GM23338 (cell line): ENCODE measurements at regions not wholly inside any gene's neighbourhood (a gene's known extent, or its start where the extent isn't known, plus 50 kb on each side); places are given as distances from the start of the nearest gene placed in this dataset.

Experiments
- JUNB ChIP-seq: IDR thresholded peaks from one replicate; pipeline ENCODE4 v1.6.1; 2016; ENCODE audit warnings: antibody characterized with exemption; ENCODE audit not compliant: unreplicated experiment
- POLR2AphosphoS5 ChIP-seq: IDR thresholded peaks from 2 replicates; pipeline ENCODE4 v1.6.1; 2016; ENCODE audit warnings: antibody characterized with exemption, low read depth
- TF ChIP-seq, protein P1 (sequence below): fragments of 250-450 bp; sonication (Bioruptor Pico); IDR thresholded peaks from 2 replicates; pipeline ENCODE4 v1.5.0; 2020; ENCODE audit warnings: mild to moderate bottlenecking, moderate library complexity
- TF ChIP-seq, protein P2 (sequence below): IDR thresholded peaks from one replicate; pipeline ENCODE4 v1.6.1; 2018; ENCODE audit warnings: antibody characterized with exemption; ENCODE audit not compliant: unreplicated experiment
- TF ChIP-seq, protein P3 (sequence below): IDR thresholded peaks from 2 replicates; pipeline ENCODE4 v1.6.1; 2016; ENCODE audit warnings: antibody characterized with exemption

DNA sequence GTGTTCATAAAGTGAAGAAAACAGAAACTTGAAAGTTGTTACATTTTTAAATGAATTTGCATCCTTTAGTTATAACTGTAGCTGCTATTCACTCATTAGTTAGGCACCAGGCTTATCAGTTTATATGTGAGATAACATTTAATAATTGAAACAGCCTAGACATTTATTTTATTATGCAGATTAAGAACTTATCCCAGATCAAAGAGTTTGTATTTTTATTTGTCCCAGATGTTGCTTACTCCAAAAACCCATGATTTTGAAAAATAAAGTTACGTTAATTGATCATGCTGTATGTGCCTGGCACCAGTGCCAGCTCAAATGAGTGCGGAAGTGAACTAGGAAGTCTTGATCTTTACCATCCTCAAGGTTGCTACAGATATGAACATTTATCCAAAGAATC lies 172.7 kb upstream of the CARD18 start (continued):
- TF ChIP-seq, protein P1, sequence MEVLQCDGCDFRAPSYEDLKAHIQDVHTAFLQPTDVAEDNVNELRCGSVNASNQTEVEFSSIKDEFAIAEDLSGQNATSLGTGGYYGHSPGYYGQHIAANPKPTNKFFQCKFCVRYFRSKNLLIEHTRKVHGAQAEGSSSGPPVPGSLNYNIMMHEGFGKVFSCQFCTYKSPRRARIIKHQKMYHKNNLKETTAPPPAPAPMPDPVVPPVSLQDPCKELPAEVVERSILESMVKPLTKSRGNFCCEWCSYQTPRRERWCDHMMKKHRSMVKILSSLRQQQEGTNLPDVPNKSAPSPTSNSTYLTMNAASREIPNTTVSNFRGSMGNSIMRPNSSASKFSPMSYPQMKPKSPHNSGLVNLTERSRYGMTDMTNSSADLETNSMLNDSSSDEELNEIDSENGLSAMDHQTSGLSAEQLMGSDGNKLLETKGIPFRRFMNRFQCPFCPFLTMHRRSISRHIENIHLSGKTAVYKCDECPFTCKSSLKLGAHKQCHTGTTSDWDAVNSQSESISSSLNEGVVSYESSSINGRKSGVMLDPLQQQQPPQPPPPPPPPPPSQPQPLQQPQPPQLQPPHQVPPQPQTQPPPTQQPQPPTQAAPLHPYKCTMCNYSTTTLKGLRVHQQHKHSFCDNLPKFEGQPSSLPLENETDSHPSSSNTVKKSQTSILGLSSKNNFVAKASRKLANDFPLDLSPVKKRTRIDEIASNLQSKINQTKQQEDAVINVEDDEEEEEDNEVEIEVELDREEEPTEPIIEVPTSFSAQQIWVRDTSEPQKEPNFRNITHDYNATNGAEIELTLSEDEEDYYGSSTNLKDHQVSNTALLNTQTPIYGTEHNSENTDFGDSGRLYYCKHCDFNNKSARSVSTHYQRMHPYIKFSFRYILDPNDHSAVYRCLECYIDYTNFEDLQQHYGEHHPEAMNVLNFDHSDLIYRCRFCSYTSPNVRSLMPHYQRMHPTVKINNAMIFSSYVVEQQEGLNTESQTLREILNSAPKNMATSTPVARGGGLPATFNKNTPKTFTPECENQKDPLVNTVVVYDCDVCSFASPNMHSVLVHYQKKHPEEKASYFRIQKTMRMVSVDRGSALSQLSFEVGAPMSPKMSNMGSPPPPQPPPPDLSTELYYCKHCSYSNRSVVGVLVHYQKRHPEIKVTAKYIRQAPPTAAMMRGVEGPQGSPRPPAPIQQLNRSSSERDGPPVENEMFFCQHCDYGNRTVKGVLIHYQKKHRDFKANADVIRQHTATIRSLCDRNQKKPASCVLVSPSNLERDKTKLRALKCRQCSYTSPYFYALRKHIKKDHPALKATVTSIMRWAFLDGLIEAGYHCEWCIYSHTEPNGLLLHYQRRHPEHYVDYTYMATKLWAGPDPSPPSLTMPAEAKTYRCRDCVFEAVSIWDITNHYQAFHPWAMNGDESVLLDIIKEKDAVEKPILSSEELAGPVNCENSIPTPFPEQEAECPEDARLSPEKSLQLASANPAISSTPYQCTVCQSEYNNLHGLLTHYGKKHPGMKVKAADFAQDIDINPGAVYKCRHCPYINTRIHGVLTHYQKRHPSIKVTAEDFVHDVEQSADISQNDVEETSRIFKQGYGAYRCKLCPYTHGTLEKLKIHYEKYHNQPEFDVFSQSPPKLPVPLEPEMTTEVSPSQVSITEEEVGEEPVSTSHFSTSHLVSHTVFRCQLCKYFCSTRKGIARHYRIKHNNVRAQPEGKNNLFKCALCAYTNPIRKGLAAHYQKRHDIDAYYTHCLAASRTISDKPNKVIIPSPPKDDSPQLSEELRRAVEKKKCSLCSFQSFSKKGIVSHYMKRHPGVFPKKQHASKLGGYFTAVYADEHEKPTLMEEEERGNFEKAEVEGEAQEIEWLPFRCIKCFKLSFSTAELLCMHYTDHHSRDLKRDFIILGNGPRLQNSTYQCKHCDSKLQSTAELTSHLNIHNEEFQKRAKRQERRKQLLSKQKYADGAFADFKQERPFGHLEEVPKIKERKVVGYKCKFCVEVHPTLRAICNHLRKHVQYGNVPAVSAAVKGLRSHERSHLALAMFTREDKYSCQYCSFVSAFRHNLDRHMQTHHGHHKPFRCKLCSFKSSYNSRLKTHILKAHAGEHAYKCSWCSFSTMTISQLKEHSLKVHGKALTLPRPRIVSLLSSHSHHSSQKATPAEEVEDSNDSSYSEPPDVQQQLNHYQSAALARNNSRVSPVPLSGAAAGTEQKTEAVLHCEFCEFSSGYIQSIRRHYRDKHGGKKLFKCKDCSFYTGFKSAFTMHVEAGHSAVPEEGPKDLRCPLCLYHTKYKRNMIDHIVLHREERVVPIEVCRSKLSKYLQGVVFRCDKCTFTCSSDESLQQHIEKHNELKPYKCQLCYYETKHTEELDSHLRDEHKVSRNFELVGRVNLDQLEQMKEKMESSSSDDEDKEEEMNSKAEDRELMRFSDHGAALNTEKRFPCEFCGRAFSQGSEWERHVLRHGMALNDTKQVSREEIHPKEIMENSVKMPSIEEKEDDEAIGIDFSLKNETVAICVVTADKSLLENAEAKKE (CRISPR knock-in tag) = no peak
- TF ChIP-seq POLR2AphosphoS5 = no peak
- TF ChIP-seq, protein P2, sequence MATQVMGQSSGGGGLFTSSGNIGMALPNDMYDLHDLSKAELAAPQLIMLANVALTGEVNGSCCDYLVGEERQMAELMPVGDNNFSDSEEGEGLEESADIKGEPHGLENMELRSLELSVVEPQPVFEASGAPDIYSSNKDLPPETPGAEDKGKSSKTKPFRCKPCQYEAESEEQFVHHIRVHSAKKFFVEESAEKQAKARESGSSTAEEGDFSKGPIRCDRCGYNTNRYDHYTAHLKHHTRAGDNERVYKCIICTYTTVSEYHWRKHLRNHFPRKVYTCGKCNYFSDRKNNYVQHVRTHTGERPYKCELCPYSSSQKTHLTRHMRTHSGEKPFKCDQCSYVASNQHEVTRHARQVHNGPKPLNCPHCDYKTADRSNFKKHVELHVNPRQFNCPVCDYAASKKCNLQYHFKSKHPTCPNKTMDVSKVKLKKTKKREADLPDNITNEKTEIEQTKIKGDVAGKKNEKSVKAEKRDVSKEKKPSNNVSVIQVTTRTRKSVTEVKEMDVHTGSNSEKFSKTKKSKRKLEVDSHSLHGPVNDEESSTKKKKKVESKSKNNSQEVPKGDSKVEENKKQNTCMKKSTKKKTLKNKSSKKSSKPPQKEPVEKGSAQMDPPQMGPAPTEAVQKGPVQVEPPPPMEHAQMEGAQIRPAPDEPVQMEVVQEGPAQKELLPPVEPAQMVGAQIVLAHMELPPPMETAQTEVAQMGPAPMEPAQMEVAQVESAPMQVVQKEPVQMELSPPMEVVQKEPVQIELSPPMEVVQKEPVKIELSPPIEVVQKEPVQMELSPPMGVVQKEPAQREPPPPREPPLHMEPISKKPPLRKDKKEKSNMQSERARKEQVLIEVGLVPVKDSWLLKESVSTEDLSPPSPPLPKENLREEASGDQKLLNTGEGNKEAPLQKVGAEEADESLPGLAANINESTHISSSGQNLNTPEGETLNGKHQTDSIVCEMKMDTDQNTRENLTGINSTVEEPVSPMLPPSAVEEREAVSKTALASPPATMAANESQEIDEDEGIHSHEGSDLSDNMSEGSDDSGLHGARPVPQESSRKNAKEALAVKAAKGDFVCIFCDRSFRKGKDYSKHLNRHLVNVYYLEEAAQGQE = no peak
- TF ChIP-seq JUNB = no peak
- TF ChIP-seq, protein P3, sequence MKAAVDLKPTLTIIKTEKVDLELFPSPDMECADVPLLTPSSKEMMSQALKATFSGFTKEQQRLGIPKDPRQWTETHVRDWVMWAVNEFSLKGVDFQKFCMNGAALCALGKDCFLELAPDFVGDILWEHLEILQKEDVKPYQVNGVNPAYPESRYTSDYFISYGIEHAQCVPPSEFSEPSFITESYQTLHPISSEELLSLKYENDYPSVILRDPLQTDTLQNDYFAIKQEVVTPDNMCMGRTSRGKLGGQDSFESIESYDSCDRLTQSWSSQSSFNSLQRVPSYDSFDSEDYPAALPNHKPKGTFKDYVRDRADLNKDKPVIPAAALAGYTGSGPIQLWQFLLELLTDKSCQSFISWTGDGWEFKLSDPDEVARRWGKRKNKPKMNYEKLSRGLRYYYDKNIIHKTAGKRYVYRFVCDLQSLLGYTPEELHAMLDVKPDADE = no peak
